ENCODE measurements at regions not wholly inside any gene's neighbourhood (a gene's known extent, or its start where the extent isn't known, plus 50 kb on each side); places are given as distances from the start of the nearest gene placed in this dataset.

DNA sequence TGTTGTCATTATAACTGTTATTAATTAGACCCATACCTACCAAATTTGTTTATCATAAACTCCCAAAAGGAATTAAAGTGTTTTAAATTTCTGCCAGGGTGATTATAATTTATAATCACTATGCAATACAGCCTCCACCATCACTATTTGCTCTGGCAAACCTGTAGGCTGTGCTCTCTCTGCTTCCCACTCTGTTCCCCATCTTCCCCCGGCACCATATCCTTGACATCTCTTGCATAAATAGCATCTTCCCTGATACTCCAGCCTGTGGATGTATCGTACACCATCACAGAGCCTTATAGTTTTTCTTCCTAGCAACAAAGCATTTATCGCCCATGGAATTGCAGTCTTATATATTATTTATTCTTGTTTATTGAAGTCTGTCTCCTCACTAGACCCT, 181.5 kb upstream of the TSC22D1 start:
- Histone ChIP-seq H3K36me3 (ENCODE audit: control insufficient read depth in 2 of 2, insufficient read depth in 1 of 2, low read length in 2 of 2) (no peaks in the 10 kb centered on the region), H3K9me3 (ENCODE audit: control insufficient read depth, insufficient read depth, low read depth, low read length) (no peaks in the 10 kb centered on the region), H3K4me1 (ENCODE audit: control insufficient read depth, insufficient read depth, low read length) (peaks cover 25% of the 10 kb centered on the region), H3K4me3 (ENCODE audit: low read depth, low read length) (no peak overlapping the region), H3K27ac (ENCODE audit: extremely low read depth, low read depth, low read length) (no peak overlapping the region)
- ChIA-PET CTCF (no interaction called here), POLR2A (no interaction called here)
- TF ChIP-seq ZNF558 (tag by site-specific recombination; IDR thresholded peaks at IDR 0.05) (no peak), EGR2 (tag by site-specific recombination; IDR thresholded peaks at IDR 0.05; ENCODE audit: low read depth) (peak; percentile 23; the same call in 1 of the 2 replicates)

DNA sequence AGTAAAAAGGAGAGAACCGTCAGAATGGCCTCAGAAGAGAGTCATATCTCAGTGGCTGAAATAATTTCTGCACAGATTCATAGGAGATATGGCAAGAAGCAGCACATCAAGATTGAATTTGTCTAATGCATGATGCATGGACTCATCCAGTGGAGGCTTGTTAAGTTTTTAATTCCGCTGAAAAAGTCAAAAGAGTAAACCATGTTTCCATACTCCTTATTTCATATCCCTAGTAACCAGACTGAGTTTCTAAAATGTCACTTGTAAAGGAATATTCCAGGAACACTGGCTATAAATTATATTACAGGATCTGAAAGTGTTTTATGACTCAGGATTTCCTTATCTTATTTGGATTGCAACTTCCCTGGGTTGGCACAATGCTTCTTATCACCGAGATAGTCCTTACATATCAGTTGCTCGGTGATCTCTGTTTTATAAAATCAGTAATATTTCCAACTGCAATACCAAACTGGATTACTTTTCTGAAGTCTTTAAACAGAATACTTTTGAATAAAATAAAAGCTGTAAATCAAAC, 180.2 kb upstream of the TSC22D1 start:
- no peak overlapping the region for H3K27ac ChIP-seq (ENCODE audit: extremely low read depth, low read depth, low read length)
- TF ChIP-seq ZNF76 (tag by site-specific recombination; IDR thresholded peaks at IDR 0.05; ENCODE audit: borderline replicate concordance, low read depth) = no peak
- peak; percentile 40; the same call in 1 of the 2 replicates for TF ChIP-seq ZBTB17 (tag by site-specific recombination; IDR thresholded peaks at IDR 0.05)

DNA sequence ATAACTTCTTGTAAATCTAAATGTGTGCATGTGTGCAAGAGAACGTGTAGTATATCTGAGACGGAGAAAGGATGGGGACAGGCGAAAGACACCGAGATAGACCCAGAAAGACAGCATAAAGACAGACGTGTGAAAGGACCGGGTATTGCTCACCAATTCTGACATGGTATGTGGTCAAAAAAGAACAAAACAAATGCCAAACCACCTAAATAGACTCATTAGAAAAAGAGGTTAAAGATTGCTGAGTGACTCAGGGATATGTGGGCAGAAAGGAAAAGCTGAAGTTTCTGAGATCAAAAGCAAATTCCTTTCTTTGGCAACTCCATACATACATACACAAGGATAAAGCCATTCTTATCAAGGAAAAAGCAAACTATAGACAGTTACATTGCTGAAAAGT, 179.7 kb upstream of the TSC22D1 start:
- Histone ChIP-seq H3K27ac (ENCODE audit: extremely low read depth, low read depth, low read length) (no peak overlapping the region), H3K9me3 (ENCODE audit: control insufficient read depth, insufficient read depth, low read depth, low read length) (no peaks in the 10 kb centered on the region), H3K4me1 (ENCODE audit: control insufficient read depth, insufficient read depth, low read length) (peaks cover 25% of the 10 kb centered on the region), H3K36me3 (ENCODE audit: control insufficient read depth in 2 of 2, insufficient read depth in 1 of 2, low read length in 2 of 2) (no peaks in the 10 kb centered on the region), H3K4me3 (ENCODE audit: low read depth, low read length) (no peak overlapping the region)
- TF ChIP-seq ZEB2 (tag by site-specific recombination; IDR thresholded peaks at IDR 0.05) (no peak), PRDM1 (tag by site-specific recombination; IDR thresholded peaks at IDR 0.05) (0 out of 2 replicates have a peak, but pooled peaks have one; percentile 8)
- CTCF ChIA-PET = interaction anchor here (1.2 kb wide), 1 partner anchor 61 kb away, joined by 4 read pairs; no protein-coding TSS in a partner anchor
- POLR2A ChIA-PET = no interaction called here

More for the DNA sequence above, 180.2 kb upstream of the TSC22D1 start:
- CTCF ChIA-PET = no interaction called here
- POLR2A ChIA-PET = no interaction called here
- H3K4me1 ChIP-seq (ENCODE audit: control insufficient read depth, insufficient read depth, low read length) = peaks cover 25% of the 10 kb centered on the region
- H3K9me3 ChIP-seq (ENCODE audit: control insufficient read depth, insufficient read depth, low read depth, low read length) = no peaks in the 10 kb centered on the region
- no peak overlapping the region for H3K4me3 ChIP-seq (ENCODE audit: low read depth, low read length)
- H3K36me3 ChIP-seq (ENCODE audit: control insufficient read depth in 2 of 2, insufficient read depth in 1 of 2, low read length in 2 of 2) = no peaks in the 10 kb centered on the region

DNA sequence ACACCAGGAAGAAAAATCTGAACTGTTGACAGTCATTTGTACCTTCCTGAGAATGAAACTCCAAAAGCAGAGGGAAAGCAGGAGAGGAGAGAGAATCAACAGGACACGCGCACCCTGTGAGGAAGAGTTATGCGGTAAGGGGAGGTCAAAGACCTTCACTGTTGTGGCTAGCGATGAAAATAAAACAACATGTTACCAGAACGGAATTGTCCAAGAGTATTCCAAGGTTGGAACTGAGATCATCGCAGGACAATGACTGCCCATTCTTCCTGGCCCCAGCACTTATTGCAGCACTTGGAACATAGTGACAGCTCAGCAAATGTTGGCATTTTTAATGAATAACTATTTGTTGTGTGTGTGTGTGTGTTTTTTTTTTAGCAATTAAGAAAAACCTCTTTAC, 176.0 kb upstream of the TSC22D1 start:
- H3K4me3 ChIP-seq (ENCODE audit: low read depth, low read length) = no peak overlapping the region
- TF ChIP-seq ZNF561 (tag by site-specific recombination; IDR thresholded peaks at IDR 0.05; ENCODE audit: borderline replicate concordance) (no peak), ZNF335 (tag by site-specific recombination; conservative IDR thresholded peaks at IDR 0.05) (no peak)
- H3K9me3 ChIP-seq (ENCODE audit: control insufficient read depth, insufficient read depth, low read depth, low read length) = no peaks in the 10 kb centered on the region
- POLR2A ChIA-PET = no interaction called here
- peaks cover 8% of the 10 kb centered on the region; the same call in 1 of the 2 replicates for H3K4me1 ChIP-seq (ENCODE audit: control insufficient read depth, insufficient read depth, low read length)
- CTCF ChIA-PET = no interaction called here
- no peak overlapping the region for H3K27ac ChIP-seq (ENCODE audit: extremely low read depth, low read depth, low read length)
- H3K36me3 ChIP-seq (ENCODE audit: control insufficient read depth in 2 of 2, insufficient read depth in 1 of 2, low read length in 2 of 2) = no peaks in the 10 kb centered on the region

GRCh38 chr13:44750630-44751029, 174.5 kb upstream of the TSC22D1 start:
- Histone ChIP-seq H3K9me3 (ENCODE audit: control insufficient read depth, insufficient read depth, low read depth, low read length) (no peaks in the 10 kb centered on the region), H3K27ac (ENCODE audit: extremely low read depth, low read depth, low read length) (no peak overlapping the region), H3K36me3 (ENCODE audit: control insufficient read depth in 2 of 2, insufficient read depth in 1 of 2, low read length in 2 of 2) (no peaks in the 10 kb centered on the region), H3K4me3 (ENCODE audit: low read depth, low read length) (no peak overlapping the region), H3K4me1 (ENCODE audit: control insufficient read depth, insufficient read depth, low read length) (no peaks in the 10 kb centered on the region)
- POLR2A ChIA-PET = no interaction called here
- CTCF ChIA-PET = interaction anchor here (0.6 kb wide), 1 partner anchor 128 kb away, joined by 3 read pairs; no protein-coding TSS in a partner anchor
- TF ChIP-seq KLF17 (tag by site-specific recombination; IDR thresholded peaks at IDR 0.05) (no peak), RBAK (tag by site-specific recombination; IDR thresholded peaks at IDR 0.05) (no peak), ZNF529 (tag by site-specific recombination; IDR thresholded peaks at IDR 0.05; ENCODE audit: insufficient replicate concordance) (no peak), SP2 (tag by site-specific recombination; IDR thresholded peaks at IDR 0.05) (no peak), ZFP69B (tag by site-specific recombination; IDR thresholded peaks at IDR 0.05) (no peak), TCF7L2 (IDR thresholded peaks at IDR 0.05; ENCODE audit: borderline replicate concordance, low read depth, low read length) (no peak), ZNF449 (tag by site-specific recombination; IDR thresholded peaks at IDR 0.05) (no peak), ZNF549 (tag by site-specific recombination; IDR thresholded peaks at IDR 0.05) (no peak), ZNF610 (tag by site-specific recombination; IDR thresholded peaks at IDR 0.05; ENCODE audit: borderline replicate concordance) (no peak), ZNF26 (tag by site-specific recombination; IDR thresholded peaks at IDR 0.05) (no peak)
- TF ChIP-seq, protein P1, sequence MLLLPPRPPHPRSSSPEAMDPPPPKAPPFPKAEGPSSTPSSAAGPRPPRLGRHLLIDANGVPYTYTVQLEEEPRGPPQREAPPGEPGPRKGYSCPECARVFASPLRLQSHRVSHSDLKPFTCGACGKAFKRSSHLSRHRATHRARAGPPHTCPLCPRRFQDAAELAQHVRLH (tag by site-specific recombination; IDR thresholded peaks at IDR 0.05) = no peak
